Ovary (tissue), 3 donors: ENCODE measurements at regions not wholly inside any gene's neighbourhood (a gene's known extent, or its start where the extent isn't known, plus 50 kb on each side); places are given as distances from the start of the nearest gene placed in this dataset.

Source experiments
- CTCF ChIP-seq, 3 donors: fragments of 450-650 bp in 2 of 3; fragments of 200-600 bp in 1 of 3; IDR thresholded peaks; one replicate each; pipeline versions ENCODE4 v1.5.1 to v1.8.0; 2016 to 2022; ENCODE audit warnings: antibody characterized with exemption in 3 of 3, mild to moderate bottlenecking in 1 of 3
- EP300 ChIP-seq: sonication (generic); formaldehyde crosslinking; IDR thresholded peaks from one replicate; pipeline ENCODE4 v1.6.1; 2017; ENCODE audit warnings: antibody characterized with exemption
- POLR2A ChIP-seq: fragments of 450-650 bp; IDR thresholded peaks from one replicate; pipeline ENCODE4 v1.6.1; 2017; ENCODE audit warnings: antibody characterized with exemption, mild to moderate bottlenecking, moderate library complexity
- donor health status: DM: no; HTN: no; CAD: no.

- TF ChIP-seq CTCF (IDR thresholded peaks at IDR 0.05) = no peak
- no peak for TF ChIP-seq POLR2A
- TF ChIP-seq EP300 = no peak
Observed at GRCh38 chr2:228559774-228560415, 378.4 kb upstream of the SPHKAP start.
